LoVo (cell line): ENCODE measurements at regions not wholly inside any gene's neighbourhood (a gene's known extent, or its start where the extent isn't known, plus 50 kb on each side); places are given as distances from the start of the nearest gene placed in this dataset.
"Not testable (repeated sequence)": the region's sequence is repeated elsewhere in the genome, so short reads cannot be mapped to it uniquely, and the experiment has no call there.

Experiments
- DNase-seq: peaks from one replicate; pipeline ENCODE4 v3.0.0-alpha.2; 2016; ENCODE audit warnings: low spot score

DNA sequence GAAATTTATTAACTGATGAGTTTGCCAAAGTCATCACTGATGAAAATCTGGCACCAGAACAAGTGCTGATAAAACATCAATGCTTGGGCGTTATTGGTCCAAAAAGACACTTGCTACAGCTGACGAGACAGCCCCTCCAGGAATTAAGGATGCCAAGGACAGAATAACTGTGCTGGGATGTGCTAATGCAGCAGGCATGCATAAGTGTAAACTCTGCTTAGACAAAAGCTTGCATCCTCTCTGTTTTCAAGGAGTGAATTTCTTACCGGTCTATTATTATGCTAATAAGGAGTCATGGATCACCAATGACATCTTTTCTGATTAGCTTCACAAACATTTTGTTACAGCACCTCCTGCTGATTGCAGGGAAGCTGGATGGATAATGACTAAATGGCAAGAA lies 402.0 kb downstream of the LTN1 start:
- no peak for DNase-seq

DNA sequence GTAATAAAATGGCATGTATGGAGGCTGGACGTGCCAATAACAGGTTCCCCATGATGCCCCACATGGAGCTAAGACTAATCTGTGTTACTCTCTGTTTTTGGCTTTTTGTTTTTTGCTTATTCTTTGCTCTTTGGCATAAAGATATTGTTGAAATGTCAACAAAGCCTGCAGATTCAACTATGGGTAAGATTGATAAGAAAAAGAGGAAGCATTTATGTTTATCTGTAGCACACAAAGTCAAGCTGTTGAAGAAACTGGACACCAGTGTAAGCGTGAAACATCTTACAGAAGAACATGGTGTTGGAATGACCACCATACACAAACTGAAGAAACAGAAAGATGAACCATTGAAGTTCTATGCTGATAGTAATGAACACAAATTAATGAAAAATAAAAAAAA lies 402.7 kb downstream of the LTN1 start:
- DNase-seq, result no peak

DNA sequence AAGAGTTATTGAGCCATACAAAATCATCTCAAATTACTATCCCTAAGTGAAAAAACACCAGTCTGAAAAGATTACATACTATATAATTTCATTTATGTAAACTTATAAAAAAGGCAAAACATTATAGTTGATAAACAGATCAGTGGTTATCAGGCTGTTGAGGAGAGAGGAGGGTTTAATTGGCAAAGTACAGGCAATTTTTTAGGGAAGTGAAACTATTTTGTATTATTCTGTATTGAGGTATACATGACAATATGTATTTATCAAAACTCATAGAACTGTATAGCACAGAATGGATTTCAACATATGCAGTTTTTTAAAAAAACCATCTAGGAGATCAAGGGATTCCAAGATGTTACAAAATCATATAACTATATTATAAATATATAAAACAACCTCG lies 403.7 kb downstream of the LTN1 start:
- DNase-seq, result no peak

DNA sequence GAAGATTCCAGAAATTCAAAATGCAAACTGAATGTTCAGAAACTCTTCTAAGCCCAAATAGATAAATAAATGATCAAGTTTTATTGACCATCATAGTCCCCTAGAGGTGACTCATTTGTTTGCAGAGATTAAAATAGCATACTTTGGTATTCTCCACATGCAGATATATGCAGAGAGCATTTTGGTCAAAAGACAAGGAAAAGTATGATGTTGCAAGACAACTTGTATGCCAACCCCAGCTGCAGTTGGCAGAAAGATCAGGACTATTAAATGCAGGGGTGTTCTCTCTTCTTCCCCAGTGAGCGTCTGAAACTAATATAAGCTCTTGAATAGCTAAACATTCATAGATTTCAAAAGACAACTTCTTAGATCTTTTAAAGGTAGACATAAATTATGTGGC lies 404.9 kb downstream of the LTN1 start:
- DNase-seq, result no peak

DNA sequence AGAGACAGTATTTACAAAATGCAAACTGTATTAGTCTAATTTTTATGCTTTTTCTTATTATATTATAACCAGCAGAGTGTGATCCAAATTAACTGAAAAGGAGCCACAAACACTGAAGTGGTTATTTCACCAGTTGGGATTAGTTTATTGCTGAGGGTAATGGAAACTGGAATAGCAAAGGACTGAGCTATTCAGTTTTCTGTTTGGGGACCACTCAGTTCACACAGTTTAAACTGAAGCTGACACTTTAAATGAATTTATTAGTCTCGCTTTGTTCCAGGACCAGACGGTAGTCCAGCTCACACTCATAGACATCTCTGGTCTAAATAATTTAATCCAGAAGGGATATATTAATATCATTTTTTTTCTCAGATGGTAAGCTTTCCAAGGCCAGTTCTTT lies 410.7 kb downstream of the LTN1 start:
- DNase-seq, result no peak

DNA sequence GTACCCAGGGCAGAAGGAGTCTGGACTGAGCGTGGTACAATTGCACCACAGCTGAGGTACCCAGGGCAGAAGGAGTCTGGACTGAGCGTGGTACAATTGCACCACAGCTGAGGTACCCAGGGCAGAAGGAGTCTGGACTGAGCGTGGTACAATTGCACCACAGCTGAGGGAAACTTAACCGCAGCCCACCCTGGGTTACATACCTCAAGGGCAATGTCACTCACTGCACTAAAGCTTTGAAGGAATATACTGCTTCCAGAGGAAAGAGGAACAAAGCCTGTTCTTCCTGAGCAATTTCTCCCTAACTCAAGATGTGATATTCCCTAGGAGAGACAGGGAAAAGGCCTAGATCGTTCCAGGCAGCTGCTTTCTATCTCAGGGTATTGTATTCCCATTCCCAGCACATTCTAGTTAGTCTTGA lies 411.4 kb downstream of the LTN1 start:
- DNase-seq, result not testable (repeated sequence)

DNA sequence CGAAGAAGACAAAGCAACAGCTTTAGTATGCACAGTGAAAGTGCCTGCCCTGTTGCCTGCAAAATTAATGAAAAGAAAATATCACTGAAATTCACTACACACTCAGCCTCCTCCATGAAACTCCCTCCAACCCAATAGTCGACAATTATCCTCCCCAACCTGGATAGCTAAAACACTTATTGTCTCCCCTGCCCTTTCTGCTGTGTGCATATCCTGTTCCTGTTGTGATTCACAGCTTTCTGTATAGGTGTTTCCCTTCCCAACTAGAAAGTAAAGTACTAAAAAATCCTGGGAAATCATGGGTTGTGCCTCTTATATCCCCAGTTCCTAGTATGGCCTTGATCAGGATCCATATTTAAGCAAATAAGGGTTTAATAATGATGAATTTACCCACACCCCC lies 412.1 kb downstream of the LTN1 start:
- DNase-seq, result no peak

DNA sequence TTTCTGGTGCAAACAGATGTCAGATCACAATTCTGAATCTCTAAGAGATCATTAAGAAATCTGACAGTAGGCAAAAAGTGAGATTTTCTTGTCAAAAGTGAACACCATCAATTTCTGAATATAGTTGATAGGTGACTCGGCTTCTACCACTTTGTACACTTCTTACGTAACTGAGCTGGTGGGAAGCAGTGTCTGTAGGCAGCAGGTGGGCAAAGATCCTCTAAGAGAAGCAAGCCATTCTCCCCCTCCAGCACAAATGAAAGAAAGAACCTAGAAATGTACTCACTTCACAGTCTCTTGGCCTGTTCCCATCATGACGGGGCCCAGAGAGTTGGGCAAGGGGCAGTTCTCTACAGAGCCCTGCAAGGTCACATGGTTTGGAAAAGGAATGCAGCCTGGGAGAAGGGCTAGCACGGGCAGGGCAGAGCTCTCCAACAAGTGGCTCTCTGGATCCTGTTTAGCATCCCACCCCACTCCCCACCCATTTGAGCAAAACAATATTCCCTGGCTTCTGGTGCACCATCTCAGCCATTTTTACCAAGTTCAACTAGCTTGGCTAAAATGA lies 412.6 kb downstream of the LTN1 start:
- no peak for DNase-seq

DNA sequence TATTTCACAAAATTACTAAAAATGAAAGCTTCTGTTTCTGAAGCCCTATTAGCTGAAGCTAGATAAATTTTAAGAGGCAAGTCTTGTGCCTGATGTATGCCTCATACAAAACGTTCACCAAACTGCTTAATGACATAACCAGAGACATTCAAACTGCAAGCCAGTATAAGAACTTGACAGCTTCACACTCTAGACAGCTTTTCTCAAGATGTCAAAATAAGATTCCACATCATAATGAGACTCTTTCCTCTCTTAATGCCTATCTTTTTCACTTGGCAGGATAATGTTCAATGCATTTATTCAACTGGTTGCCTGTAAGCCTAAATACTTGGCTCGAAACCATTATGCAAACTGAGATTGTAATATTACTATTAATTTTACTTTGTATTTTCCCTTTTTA lies 424.0 kb downstream of the LTN1 start:
- no peak for DNase-seq

DNA sequence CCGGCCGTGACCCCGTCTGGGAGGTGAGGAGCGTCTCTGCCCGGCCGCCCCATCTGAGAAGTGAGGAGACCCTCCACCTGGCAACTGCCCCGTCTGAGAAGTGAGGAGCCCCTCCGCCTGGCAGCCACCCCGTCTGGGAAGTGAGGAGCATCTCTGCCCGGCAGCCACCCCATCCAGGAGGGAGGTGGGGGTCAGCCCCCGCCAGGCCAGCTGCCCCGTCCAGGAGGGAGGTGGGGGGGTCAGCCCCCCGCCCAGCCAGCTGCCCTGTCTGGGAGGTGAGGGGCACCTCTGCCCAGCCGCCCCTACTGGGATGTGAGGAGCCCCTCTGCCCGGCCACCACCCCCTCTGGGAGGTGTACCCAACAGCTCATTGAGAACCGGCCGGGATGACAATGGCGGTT lies 428.7 kb downstream of the LTN1 start:
- not testable (repeated sequence) for DNase-seq

DNA sequence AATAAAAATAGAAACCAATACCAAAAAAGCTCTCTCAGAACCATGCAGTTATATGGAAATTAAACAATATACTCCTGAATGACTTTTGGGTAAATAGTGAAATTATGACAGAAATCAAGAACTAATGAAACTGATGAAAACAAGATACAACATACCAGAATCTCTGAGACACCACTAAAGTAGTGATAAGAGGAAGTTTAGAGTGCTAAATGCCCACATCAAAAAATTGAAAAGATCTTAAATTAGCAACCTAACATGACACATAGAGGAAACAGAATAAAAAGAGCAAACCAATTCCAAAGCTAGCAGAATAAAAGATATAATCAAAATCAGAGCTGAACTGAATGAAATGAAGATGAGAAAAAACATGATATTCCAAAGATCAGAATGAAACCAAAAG lies 430.9 kb downstream of the LTN1 start:
- DNase-seq, result no peak

DNA sequence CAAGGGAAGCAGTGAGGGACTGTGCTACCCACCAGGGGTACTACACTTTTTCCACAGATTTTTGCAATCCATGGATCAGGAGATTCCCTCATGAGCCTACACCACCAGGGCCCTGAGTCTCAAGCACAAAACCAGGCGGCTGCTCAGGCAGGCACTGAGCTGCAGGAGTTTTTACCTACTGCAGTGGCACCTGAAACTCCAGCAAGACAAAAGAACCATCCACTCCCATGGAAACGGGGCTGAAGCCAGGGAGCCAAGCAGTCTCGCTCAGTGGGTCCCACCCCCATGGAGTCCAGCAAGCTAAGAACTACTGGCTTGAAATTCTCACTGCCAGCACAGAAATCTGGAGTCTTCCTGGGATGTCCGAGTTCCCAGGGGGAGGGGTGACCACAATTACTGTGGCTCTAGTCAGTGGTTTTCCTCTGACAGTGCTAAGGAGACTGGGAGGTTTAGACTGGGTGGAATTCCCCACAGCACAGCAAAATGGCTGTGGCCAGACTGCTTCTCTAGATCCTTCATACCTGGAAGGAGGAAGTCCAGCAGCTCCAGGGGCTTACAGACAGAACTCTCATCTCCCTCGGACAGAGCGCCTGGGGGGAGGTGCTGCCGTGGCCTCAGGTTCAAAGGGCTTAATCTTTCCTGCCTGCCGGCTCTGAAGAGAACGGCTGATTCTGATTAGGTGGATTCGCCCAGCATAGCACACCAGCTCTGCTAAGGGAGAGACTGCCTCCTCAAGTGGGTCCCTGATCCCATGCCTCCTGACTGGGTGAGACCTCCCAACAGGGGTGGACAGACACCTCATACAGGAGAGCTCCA lies 437.8 kb downstream of the LTN1 start:
- no peak for DNase-seq

DNA sequence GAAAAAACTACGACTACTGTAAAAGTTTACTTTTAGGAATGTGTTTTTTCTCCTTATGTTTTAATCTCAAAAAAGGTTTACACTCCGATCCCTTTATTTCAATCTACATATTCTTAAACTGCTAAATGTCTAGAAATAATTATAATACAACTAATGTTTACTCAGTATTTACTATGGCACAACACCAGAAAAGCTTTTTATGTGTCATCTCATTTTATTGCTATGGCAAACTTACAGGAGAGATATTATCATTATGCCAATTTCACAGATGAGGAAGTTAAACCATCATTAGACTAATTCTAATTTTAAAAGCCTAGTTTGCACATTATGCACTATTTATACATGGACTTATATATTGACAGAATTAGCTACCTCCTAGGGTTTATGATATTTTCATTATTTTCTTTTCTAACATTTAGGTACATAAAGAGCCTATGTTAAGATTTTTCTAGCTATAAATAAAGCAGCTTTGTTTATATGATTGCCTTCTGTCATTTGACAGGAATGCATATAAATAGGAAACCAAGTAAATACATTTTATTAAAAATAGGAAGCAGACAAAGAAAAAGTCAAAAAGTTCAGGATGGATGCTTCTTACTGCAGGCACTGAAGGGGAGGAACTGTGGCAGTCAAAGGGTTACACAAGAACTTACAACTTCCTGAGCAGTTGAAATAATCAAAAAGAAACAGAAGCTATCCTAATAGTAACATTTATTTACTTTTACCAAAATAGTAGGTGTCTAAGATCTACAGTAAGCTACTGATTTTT lies 442.4 kb downstream of the LTN1 start:
- no peak for DNase-seq

DNA sequence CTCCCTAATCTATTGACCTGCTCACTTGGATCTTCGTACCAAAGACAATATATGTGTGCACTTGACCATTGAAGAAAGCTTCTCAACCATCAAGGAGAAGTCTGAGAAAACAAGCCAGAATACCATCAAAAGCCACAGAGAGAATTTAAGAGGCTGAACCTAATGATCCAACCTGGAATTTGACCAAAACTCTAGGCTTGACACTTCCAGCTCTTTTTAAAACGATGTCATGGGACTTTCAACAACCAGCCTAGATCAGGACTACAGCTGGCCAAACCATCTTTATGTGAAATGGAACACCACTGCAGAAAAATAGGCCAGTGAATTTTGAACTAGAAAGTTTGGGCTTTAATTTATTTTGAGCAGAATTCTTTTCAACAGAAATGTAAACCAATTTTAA lies 444.4 kb downstream of the LTN1 start:
- no peak for DNase-seq

DNA sequence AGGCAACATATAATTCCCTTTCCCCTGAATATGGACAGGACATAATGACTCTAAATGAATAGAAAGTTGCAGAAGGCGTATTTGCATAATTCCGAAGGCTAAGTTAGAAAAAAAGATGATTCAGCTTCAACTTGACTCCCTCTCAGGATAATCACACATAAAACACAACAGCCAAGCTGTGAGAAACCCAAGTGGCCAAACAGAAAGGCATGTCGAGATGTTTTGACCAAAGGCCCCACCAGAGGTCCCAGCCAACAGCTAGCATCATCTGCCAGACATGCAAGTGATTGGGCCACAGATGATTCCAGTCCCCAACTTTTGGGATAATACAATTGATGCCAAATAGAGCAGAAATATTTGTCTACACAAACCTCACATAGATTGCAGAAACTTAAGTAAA lies 444.9 kb downstream of the LTN1 start:
- DNase-seq, result no peak

DNA sequence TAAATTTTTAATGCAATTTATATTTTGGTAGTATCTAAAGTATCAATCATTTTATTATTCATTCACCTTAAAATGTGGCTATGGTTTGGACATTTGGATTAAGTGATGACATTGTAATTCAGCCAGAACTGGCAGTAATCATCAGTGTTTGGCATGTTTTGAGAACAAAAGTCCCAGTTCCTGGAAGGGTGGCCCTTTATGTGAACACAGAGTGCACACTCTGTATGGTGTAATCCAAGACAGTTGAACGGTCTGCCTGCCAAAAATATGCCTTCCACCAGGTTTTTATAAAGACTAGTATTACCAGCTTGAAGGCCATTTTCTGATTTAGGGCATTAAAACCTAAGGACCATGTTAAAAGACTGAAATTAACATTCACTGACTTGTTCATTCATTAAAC lies 448.7 kb downstream of the LTN1 start:
- no peak for DNase-seq

DNA sequence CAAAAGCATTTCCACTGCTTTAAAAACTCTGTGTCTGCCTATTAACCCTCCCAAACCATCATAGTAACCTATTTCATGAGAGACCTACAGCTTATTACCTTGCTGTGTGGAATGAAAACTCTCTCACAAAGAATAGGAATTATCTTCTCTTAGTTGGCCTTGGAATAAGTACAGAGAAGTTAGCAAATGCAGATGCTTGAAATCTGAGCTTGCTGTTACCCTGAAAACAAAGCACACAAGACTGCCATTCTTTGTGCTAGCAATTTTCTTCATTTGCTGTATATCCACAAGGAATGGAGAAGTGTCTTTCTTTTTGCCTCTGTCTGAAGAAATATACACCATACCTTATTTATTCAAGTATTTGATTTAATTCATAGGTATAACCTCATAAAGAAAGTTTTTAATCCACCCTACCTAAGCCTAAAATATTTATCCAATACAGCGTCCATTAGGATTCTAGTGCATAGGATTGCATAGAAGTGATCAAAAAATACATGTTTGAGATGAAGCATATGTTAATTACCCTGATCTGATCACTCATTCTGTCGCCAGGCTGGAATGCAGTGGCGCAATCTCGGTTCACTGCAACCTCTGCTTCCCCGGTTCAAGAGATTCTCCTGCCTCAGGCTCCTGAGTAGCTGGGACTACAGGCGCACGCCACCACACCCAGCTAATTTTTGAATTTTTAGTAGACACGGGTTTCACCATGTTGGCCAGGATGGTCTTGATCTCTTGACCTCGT lies 451.1 kb downstream of the LTN1 start:
- DNase-seq, result no peak

DNA sequence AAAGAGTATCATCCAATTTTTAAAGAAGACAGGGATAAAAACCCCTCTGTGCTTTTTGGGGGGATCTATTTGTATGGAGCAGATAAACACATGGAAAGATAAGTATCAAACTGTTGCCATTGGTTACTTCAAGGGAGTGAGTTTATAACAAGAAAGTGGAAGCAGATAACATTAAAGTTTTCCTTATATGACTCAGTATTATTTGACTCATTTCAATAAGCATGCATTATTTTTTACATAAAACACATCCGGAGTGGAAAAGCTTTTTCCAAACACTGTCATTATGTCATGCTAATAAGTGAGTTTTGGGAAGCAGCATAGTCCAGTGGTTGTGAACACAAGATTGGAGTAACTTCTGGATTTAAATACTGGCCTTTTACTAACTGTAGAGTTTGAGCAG lies 452.2 kb downstream of the LTN1 start:
- no peak for DNase-seq

DNA sequence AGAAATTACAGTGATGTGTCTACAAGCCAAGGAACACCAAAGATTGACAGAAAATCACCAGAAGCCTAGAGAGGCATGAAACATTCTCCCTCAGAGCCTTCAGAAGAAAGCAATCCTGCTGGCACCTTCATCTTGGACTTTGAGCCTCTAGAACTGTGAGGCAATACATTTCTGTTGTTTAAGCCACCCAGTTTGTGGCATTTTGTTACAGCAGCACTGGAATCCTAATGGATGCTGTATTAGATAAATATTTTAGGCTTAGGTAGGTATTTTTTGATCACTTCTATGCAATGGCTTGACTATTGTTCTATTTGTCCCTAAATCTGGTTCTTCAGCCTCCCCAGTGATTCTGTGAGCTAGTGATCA lies 453.1 kb downstream of the LTN1 start:
- no peak for DNase-seq

DNA sequence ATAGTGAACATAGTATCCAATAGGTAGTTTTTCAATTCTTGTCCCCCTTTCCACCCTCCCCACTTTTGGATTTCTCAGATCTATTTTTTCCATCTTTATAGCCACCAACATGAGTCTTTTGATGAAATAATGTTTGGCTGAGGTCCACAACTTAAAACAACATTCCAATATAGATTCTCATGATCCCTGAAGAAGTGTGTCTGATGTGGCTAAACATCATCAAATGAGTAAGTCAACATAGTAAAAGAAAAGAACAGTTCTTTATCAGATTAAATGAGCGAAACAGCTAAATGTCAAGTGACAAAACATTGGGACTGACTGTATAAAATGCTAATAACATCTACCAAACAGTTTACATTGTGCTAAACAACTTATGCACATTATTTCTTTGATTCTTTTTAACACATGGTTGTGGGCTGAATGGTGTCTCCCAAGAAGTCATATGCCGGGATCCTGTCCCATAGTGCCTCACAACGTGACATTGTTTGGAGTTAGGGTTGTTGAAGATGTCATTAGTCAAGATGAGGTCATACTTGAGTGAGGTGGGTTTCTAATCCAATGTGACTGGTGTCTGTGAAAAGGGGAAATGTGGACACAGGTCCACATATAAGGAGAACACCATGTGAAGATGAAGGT lies 453.6 kb downstream of the LTN1 start:
- DNase-seq, result no peak

DNA sequence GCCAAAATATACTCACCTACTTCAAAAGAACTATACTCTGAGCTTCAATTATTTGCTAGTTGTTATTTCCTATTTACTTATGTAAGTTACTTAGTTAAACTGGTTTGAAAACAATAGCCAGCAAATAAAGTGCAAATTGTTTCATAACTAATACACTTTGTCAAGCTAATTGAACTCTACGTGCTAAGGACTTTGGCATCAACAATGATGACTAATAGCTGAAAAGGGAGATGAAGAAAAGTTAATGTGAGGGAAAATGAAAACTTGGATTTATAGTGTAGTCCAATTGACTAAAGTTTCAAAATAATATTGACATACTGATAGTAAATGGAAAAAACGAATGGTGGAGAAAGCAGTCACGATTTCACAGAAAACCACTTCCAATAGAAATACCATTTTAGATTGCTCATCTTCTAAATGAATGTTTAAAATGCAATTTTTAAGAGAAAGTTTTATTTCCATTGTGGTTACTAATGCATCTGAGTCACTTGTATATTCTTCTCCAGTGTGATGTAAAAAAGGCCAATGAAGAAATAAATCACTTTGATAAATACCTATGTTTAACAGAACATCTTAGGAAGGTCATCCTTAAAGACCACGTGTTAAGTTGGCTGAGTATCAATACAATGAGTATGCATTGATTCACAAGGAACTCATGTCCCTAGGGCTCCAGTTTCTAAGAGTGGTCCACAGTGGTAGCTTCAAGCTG lies 455.2 kb downstream of the LTN1 start:
- DNase-seq, result no peak

DNA sequence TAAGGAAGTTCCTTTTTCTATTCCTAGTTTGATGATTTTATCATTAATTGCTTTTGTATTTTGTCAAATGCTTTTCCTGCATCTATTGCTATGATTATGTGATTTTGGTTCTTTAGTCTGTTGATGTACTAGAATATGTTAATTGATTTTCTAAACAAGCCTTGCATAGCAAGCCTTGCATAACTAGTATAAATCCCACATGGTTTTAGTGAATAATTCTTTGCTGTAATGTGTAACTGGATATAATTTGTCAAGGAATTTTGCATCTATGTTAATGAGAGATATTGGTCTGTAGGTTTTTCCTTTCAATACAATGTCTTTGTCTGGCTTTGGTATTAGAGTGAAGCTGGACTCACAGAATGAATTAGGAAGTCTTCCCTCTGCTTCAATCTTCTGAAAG lies 460.2 kb downstream of the LTN1 start:
- no peak for DNase-seq
